Common myeloid progenitor, CD34-positive (primary cell): ENCODE measurements at regions not wholly inside any gene's neighbourhood (a gene's known extent, or its start where the extent isn't known, plus 50 kb on each side); places are given as distances from the start of the nearest gene placed in this dataset.

Source experiments
- CTCF ChIA-PET: fragments of 350-600 bp; sonication (Branson Sonifier 250); formaldehyde crosslinking; loops from one replicate; lab custom pipeline; 2021; ENCODE audit warnings: antibody characterized with exemption; lab: Charles Lee
- POLR2A ChIA-PET: fragments of 350-600 bp; sonication (Branson Sonifier 250); formaldehyde crosslinking; loops from one replicate; lab custom pipeline; 2021; ENCODE audit warnings: antibody characterized with exemption; lab: Charles Lee
- DNase-seq, 3 donors: peaks; one replicate each; pipeline versions ENCODE4 v3.0.0 to v3.0.0-alpha.2; 2013
- H3K27ac ChIP-seq, 2 experiments: 1 replicate in 1 of 2; 2 replicates in 1 of 2; pipeline ENCODE4 v1.7.0; 2013; ENCODE audit warnings: inconsistent platforms in 2 of 2, low read length in 2 of 2, mild to moderate bottlenecking in 2 of 2, low read depth in 1 of 2, moderate library complexity in 1 of 2; ENCODE audit not compliant: severe bottlenecking in 2 of 2, insufficient read depth in 1 of 2, poor library complexity in 1 of 2
- H3K27me3 ChIP-seq, 5 experiments: replicated peaks in 2 of 5; 1 replicate in 3 of 5; 2 replicates in 2 of 5; pipeline versions ENCODE4 v1.6.1 to v1.7.0; 2013; ENCODE audit warnings: low read length in 4 of 5, mild to moderate bottlenecking in 2 of 5, moderate library complexity in 2 of 5, inconsistent platforms in 1 of 5; ENCODE audit not compliant: insufficient read depth in 5 of 5, control insufficient read depth in 4 of 5
- H3K36me3 ChIP-seq, 4 experiments: 1 replicate in 2 of 4; 2 replicates in 2 of 4; pipeline versions ENCODE4 v1.6.1 to v1.7.0; 2013; ENCODE audit warnings: low read length in 3 of 4, control low read depth in 1 of 4, mild to moderate bottlenecking in 1 of 4; ENCODE audit not compliant: control insufficient read depth in 4 of 4, insufficient read depth in 4 of 4
- H3K4me1 ChIP-seq, 4 experiments: 1 replicate in 3 of 4; 2 replicates in 1 of 4; pipeline versions ENCODE4 v1.6.1 to v1.7.1; 2013; ENCODE audit warnings: low read length in 3 of 4, mild to moderate bottlenecking in 3 of 4, control low read depth in 1 of 4, inconsistent platforms in 1 of 4, moderate library complexity in 1 of 4; ENCODE audit not compliant: control insufficient read depth in 4 of 4, insufficient read depth in 4 of 4; ENCODE audit errors: control extremely low read depth in 1 of 4
- H3K4me3 ChIP-seq, 7 experiments: 1 replicate in 4 of 7; 2 replicates in 3 of 7; pipeline versions ENCODE4 v1.5.1 to v1.7.0; 2013; ENCODE audit warnings: mild to moderate bottlenecking in 7 of 7, low read length in 6 of 7, moderate library complexity in 6 of 7, inconsistent platforms in 2 of 7, low read depth in 2 of 7, control low read depth in 1 of 7; ENCODE audit not compliant: insufficient read depth in 4 of 7, control insufficient read depth in 1 of 7; ENCODE audit errors: extremely low read depth in 1 of 7
- H3K9me3 ChIP-seq, 5 experiments: 1 replicate in 4 of 5; 2 replicates in 1 of 5; pipeline versions ENCODE4 v1.6.1 to v1.7.1; 2013; ENCODE audit warnings: low read length in 4 of 5, mild to moderate bottlenecking in 2 of 5, inconsistent platforms in 1 of 5, low read depth in 1 of 5, moderate library complexity in 1 of 5; ENCODE audit not compliant: control insufficient read depth in 4 of 5, insufficient read depth in 2 of 5; ENCODE audit errors: control extremely low read depth in 1 of 5
- WGBS: methylation state at CpG from one replicate; pipeline ENCODE4 v1.1.5; 2013; ENCODE audit not compliant: insufficient coverage; 5-methylcytosine and 5-hydroxymethylcytosine counted together

GRCh38 chr2:3104261-3104660 lies 273.4 kb downstream of the EIPR1 start:
- DNase-seq = no peak
- no peak overlapping the region for H3K4me3 ChIP-seq
- H3K36me3 ChIP-seq = no peaks in the 10 kb centered on the region
- ChIA-PET CTCF (no interaction called here), POLR2A (no interaction called here)
- H3K9me3 ChIP-seq = no peaks in the 10 kb centered on the region
- peaks cover 0 to 16% (median 4%) of the 10 kb centered on the region in 5 experiments for H3K27me3 ChIP-seq
- peaks cover 0 to 20% (median 10%) of the 10 kb centered on the region in 4 experiments for H3K4me1 ChIP-seq
- no peak overlapping the region for H3K27ac ChIP-seq
- 91% methylated on average over 8 of the region's 11 CpGs for WGBS

- CTCF ChIA-PET = no interaction called here
- Histone ChIP-seq H3K27me3 (peaks cover 0 to 20% (median 7%) of the 10 kb centered on the region in 5 experiments), H3K27ac (no peak overlapping the region), H3K4me3 (no peak overlapping the region), H3K9me3 (no peaks in the 10 kb centered on the region), H3K4me1 (peaks cover 0 to 20% (median 10%) of the 10 kb centered on the region in 4 experiments), H3K36me3 (no peaks in the 10 kb centered on the region)
- 75% methylated on average over 8 of the region's 11 CpGs for WGBS
- POLR2A ChIA-PET = no interaction called here
- no peak for DNase-seq
Measured at GRCh38 chr2:3102922-3103569, 274.6 kb downstream of the EIPR1 start.

- Histone ChIP-seq H3K27me3 (peaks cover 0 to 28% (median 8%) of the 10 kb centered on the region in 5 experiments), H3K27ac (no peak overlapping the region), H3K4me1 (peaks cover 0 to 20% (median 10%) of the 10 kb centered on the region in 4 experiments), H3K9me3 (no peaks in the 10 kb centered on the region), H3K4me3 (no peak overlapping the region), H3K36me3 (no peaks in the 10 kb centered on the region)
- 96% methylated on average over 24 of the region's 30 CpGs for WGBS
- POLR2A ChIA-PET = no interaction called here
- CTCF ChIA-PET = no interaction called here
- no peak for DNase-seq
Measured at GRCh38 chr2:3102081-3102921, 275.3 kb downstream of the EIPR1 start.

- Histone ChIP-seq H3K9me3 (no peaks in the 10 kb centered on the region), H3K27ac (no peak overlapping the region), H3K36me3 (no peaks in the 10 kb centered on the region), H3K27me3 (peaks cover 0 to 28% (median 12%) of the 10 kb centered on the region in 5 experiments), H3K4me1 (peaks cover 0 to 20% (median 10%) of the 10 kb centered on the region in 4 experiments), H3K4me3 (no peak overlapping the region)
- WGBS = 97% methylated on average over 23 of the region's 34 CpGs
- CTCF ChIA-PET = no interaction called here
- POLR2A ChIA-PET = no interaction called here
- DNase-seq = no peak
Measured at GRCh38 chr2:3101016-3101942, 276.3 kb downstream of the EIPR1 start.

- Histone ChIP-seq H3K27ac (no peak overlapping the region), H3K36me3 (no peaks in the 10 kb centered on the region), H3K9me3 (no peaks in the 10 kb centered on the region), H3K4me1 (peaks cover 0 to 20% (median 10%) of the 10 kb centered on the region in 4 experiments), H3K27me3 (peaks cover 0 to 26% (median 16%) of the 10 kb centered on the region in 5 experiments), H3K4me3 (peak overlapping the region in 1 of 7 experiments; percentile 28)
- 12% methylated on average over 3 of the region's 8 CpGs for WGBS
- POLR2A ChIA-PET = no interaction called here
- DNase-seq = peak in 2 of 3 donors; percentile 15 to 21
- CTCF ChIA-PET = no interaction called here
Measured at GRCh38 chr2:3100386-3100785, 277.2 kb downstream of the EIPR1 start.

GRCh38 chr2:3099860-3100234 lies 277.8 kb downstream of the EIPR1 start:
- 93% methylated on average over 9 of the region's 12 CpGs for WGBS
- Histone ChIP-seq H3K27me3 (peaks cover 0 to 28% (median 18%) of the 10 kb centered on the region in 5 experiments), H3K36me3 (no peaks in the 10 kb centered on the region), H3K4me3 (no peak overlapping the region), H3K4me1 (peaks cover 0 to 20% (median 10%) of the 10 kb centered on the region in 4 experiments), H3K9me3 (no peaks in the 10 kb centered on the region), H3K27ac (no peak overlapping the region)
- peak in 1 of 3 donors; percentile 10 for DNase-seq
- ChIA-PET POLR2A (no interaction called here), CTCF (no interaction called here)
